SH-SY5Y (cell line): ENCODE measurements at regions not wholly inside any gene's neighbourhood (a gene's known extent, or its start where the extent isn't known, plus 50 kb on each side); places are given as distances from the start of the nearest gene placed in this dataset.

ENCODE experiments used
- GATA2 ChIP-seq: IDR thresholded peaks from 2 replicates; pipeline ENCODE4 v1.6.1; 2011; ENCODE audit warnings: mild to moderate bottlenecking, low read depth, low read length
- GATA3 ChIP-seq: IDR thresholded peaks from 2 replicates; pipeline ENCODE4 v1.6.1; 2011; ENCODE audit warnings: low read depth, mild to moderate bottlenecking, low read length, moderate library complexity

DNA sequence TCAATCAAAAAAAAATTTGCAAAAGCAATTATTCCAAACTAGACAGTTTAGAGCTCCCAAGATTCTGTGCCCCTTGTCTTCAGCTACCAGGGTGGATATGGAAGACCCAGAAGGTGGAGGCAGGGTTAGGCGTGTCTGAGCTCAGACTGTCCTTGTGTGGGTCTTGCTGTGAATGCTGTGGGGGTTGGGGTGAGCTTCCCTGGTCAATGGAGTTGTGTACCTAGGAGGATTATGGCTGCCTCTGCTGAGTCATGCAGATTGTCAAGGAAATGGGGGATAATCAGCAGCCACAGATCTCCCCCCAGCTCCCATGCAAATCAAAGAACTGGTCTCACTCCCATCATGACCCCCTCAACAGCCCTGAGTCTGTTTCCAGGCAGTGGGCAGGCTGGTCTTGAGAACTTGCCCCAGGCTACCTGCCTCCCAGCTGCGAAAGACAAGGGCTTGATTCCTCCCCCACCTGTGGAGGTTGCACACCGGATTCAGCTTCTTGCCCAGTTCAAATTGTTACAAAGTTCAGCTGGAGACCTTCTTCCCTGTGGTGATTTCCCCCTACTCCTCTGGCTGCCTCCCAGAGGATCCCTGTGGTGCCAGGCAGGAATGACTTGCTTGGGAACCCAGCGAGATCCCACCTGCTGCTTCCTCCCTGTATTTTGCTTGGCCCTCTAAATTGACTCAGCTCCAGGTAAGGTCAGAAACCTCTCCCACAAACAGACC, 77.0 kb downstream of the RAD51AP2 start:
- no peak for TF ChIP-seq GATA2
- no peak for TF ChIP-seq GATA3
